Thyroid gland (tissue), 4 donors: ENCODE measurements at regions not wholly inside any gene's neighbourhood (a gene's known extent, or its start where the extent isn't known, plus 50 kb on each side); places are given as distances from the start of the nearest gene placed in this dataset.

Experiments
- POLR2A ChIP-seq, 2 donors: fragments of 450-650 bp; IDR thresholded peaks; one replicate each; pipeline ENCODE4 v1.6.1; 2017; ENCODE audit warnings: antibody characterized with exemption in 2 of 2, mild to moderate bottlenecking in 2 of 2, moderate library complexity in 1 of 2
- TF ChIP-seq, protein P1 (sequence below), 6 experiments: fragments of 200-600 bp in 3 of 6; fragments of 450-650 bp in 3 of 6; sonication (generic) in 3 of 6; IDR thresholded peaks; one replicate each; pipeline ENCODE4 v1.5.1; 2016 to 2019; ENCODE audit warnings: antibody characterized with exemption in 6 of 6, mild to moderate bottlenecking in 2 of 6, inconsistent platforms in 1 of 6, moderate library complexity in 1 of 6

DNA sequence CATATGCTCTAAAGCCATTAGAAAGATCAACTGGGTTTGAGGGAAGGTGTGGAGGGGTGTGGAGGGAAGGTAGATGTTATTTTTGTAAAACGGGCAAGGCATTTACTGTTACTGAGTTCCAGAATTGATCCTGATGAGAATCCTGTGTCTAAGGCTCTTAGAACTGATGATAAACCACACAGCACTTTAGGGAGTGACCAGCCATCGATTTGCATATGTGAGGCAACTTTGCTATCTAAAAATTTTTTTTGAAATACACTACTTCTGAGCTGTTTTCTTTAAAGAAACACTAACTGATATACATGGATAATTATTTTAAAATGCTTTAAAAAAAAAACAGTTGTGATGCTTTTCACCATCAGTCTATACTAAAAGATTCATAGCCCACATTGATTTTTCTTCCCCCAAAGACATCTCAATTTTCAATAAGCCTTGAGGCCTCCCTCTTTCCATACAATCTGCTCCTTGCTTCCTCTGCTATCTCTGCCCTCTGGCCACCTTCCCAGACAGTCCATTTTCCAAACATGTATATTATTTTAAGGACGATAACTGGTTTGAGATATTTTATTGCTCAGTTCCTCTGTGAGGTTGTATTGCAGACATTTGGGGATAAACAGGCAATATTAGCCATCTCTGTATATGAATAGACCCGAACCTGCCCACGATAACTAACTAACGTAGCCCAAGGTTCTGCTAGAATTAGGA is 265.9 kb downstream of the EFCAB11 start:
- TF ChIP-seq, protein P1, sequence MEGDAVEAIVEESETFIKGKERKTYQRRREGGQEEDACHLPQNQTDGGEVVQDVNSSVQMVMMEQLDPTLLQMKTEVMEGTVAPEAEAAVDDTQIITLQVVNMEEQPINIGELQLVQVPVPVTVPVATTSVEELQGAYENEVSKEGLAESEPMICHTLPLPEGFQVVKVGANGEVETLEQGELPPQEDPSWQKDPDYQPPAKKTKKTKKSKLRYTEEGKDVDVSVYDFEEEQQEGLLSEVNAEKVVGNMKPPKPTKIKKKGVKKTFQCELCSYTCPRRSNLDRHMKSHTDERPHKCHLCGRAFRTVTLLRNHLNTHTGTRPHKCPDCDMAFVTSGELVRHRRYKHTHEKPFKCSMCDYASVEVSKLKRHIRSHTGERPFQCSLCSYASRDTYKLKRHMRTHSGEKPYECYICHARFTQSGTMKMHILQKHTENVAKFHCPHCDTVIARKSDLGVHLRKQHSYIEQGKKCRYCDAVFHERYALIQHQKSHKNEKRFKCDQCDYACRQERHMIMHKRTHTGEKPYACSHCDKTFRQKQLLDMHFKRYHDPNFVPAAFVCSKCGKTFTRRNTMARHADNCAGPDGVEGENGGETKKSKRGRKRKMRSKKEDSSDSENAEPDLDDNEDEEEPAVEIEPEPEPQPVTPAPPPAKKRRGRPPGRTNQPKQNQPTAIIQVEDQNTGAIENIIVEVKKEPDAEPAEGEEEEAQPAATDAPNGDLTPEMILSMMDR (IDR thresholded peaks at IDR 0.05), result no peak
- TF ChIP-seq POLR2A (IDR thresholded peaks at IDR 0.05), result no peak
